ENCODE measurements at regions not wholly inside any gene's neighbourhood (a gene's known extent, or its start where the extent isn't known, plus 50 kb on each side); places are given as distances from the start of the nearest gene placed in this dataset.

- TF ChIP-seq CTCF (IDR thresholded peaks at IDR 0.05), result no peak
- TF ChIP-seq POLR2AphosphoS5 (IDR thresholded peaks at IDR 0.05), result no peak
- no peak for TF ChIP-seq POLR2A (IDR thresholded peaks at IDR 0.05)
- no peak for TF ChIP-seq EP300 (IDR thresholded peaks at IDR 0.05)
Measured at GRCh38 chr2:10987439-10987838, 75.7 kb downstream of the KCNF1 start.
